NT2/D1 (cell line): ENCODE measurements at regions not wholly inside any gene's neighbourhood (a gene's known extent, or its start where the extent isn't known, plus 50 kb on each side); places are given as distances from the start of the nearest gene placed in this dataset.

Experiments
- YY1 ChIP-seq: IDR thresholded peaks from 2 replicates; pipeline ENCODE4 v1.6.1; 2011; ENCODE audit not compliant: insufficient read length, insufficient read depth
- ZNF274 ChIP-seq: IDR thresholded peaks from 2 replicates; pipeline ENCODE4 v1.6.1; 2011; ENCODE audit warnings: mild to moderate bottlenecking, low read depth, low read length

GRCh38 chr7:52711951-52712350 lies 323.5 kb upstream of the POM121L12 start:
- TF ChIP-seq YY1, result no peak
- TF ChIP-seq ZNF274, result no peak
